GM19035 (cell line): ENCODE measurements at regions not wholly inside any gene's neighbourhood (a gene's known extent, or its start where the extent isn't known, plus 50 kb on each side); places are given as distances from the start of the nearest gene placed in this dataset.

Experiments
- ATAC-seq: cut with Tn5 transposase; IDR thresholded peaks from one replicate; pipeline ENCODE4 v1.9.1; 2021; ENCODE audit not compliant: unreplicated experiment

GRCh38 chr5:89758146-89758545, 651.4 kb downstream of the CETN3 start:
- ATAC-seq, result no peak

GRCh38 chr5:89756955-89757354, 652.6 kb downstream of the CETN3 start:
- no peak for ATAC-seq

DNA sequence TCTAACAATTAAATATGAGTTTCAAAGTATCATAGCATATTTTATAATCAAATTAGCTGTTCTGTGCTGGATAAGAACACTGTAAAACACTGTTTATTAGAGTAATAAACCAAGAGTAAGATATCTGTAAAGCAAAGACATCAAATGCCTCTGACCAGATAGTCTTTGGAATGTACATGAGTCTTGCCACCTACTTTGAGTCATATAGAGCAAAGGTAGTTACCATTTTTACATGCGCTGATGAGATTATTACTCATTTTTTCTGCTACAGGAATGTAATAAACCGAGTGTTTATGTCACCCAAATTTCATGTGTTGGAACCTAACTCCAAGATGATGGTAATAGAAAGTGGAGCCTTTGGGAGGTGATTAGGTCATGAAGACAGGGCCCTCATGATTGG, 654.5 kb downstream of the CETN3 start:
- no peak for ATAC-seq

DNA sequence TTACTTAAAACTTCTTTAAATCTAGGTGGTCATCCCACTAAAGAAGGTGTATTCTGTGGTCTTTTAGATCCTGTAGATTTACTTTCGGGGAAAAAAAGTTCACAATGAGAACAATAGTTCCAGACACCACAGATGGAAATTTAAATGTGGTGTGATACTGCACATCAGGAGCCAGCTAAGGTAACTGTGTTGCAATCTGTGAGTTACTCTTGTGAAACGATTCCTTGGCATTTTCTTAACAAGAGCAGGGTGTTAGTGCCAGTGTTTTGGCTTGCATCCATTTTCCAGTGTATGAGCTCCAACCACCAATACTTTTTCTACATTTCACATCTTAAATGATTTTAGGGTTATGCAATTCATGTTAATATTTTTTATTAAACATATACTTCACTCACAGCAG, 674.5 kb downstream of the CETN3 start:
- ATAC-seq, result no peak

DNA sequence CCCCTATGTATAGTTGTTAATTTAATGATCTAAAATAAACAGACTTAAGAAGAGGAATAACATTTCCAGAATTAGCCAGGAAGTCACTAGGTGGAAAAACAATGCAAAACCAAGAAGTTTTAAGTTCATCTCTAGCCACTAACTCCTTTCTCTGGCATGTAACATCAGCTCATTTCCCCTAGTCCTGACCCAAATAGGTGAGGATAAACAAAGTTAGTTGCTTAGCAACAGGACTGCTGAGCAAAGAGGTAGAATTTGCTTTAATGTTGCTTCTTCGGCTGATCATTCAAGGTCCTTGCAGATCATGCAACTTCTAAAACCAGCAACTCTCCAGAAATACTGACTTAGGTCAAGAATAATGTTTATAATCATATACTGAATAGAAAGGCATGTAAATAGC, 675.8 kb downstream of the CETN3 start:
- no peak for ATAC-seq

DNA sequence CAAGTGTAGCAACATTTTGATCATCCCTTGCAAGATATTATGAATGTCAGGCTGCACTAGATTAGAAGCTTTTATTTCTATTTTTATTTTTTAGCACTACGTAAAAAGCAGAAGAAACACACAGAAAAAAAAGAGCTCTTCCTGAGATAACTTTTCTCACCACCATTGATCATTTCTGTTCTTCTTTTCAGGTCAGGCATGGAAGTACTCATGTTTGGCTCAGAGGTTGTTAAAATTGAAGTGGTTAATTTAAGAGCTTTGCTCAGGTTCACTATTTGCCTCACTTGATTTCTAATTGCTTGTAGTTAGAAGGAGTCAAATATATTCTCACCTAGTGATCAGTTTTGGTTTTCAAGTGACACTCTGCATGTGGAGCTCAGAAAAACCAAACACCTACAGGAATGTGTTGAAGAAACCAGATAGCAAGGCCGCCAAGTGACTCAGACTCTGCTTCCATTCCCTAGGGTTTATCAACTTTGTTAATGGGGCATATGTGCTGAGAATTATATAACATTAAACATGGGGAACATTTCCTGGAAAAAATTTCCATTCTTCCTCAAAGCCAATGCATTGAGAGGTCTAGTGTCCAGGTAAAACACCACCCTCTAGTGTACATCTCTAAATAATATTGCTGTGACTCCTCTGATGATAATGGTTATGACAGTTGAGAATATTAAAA, 679.8 kb downstream of the CETN3 start:
- peak; percentile 47 for ATAC-seq

DNA sequence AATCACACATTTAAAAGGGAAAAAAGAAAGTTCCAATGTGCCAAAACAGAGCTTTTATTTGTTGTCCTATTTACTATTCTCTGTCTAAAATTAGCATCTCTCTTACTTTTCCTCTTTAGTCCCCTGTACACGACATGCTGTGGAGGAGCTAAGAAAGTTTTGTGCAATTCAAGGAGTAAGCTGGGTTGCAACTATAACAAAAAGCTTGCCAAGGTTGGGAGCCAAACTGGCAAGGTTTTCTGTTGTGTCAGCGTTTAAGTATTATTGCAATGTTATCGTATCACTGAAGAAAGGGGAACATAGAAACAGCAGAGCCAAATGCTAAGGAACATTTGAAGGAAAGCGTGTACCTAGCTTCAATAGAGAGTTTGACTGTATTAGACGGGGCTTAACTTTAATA, 680.8 kb downstream of the CETN3 start:
- no peak for ATAC-seq

DNA sequence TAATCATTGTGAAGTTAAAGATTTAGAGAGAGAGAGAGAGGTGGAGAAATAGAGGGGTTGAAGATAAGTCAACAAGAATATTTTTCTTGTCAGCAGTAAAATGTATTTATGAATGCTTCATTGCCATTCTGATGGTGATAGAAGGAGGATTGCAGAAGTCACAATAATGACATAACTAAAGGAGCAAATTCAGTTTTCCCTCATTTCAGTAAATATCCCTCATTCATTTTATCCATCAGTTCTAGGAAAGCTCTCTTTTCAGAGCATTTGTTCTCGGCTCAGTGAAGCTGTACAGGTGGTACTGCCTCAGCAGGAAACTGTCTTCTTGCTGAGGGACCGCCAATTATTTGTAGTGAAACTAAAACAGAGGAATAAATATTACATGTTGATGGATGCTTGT, 681.4 kb downstream of the CETN3 start:
- ATAC-seq, result no peak

DNA sequence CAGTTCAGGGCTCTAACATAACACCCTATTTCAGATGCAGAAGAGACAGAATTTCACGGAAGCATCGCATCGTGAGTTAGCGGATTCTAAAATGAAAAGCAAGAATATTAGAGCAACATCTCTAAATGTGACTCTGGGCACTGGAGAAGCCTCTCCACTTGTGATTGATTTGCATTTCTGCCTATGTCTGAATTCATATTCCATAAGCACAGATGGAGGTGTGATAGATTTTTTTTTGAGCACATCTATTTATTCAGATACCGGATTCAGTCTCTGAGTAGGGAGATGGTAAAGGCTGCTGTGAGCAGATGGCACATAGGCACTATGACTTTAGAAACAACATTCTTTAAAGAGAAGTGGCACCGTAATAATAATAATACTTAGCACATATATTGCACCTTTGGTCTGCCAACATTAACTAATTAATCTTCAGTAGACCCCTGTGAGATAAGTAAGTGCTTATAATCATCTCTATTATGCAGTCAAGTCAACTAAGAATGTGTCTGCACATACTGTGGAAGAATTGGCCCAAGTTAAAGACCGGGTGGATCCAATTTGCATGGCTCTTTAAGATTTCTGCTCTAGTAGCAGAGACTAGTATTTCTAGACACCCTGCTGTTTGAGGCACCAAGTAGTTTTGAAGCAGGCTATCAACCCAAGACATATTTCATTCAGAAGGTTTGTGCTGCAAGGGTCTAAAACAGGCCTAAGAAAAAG, 685.0 kb downstream of the CETN3 start:
- no peak for ATAC-seq

DNA sequence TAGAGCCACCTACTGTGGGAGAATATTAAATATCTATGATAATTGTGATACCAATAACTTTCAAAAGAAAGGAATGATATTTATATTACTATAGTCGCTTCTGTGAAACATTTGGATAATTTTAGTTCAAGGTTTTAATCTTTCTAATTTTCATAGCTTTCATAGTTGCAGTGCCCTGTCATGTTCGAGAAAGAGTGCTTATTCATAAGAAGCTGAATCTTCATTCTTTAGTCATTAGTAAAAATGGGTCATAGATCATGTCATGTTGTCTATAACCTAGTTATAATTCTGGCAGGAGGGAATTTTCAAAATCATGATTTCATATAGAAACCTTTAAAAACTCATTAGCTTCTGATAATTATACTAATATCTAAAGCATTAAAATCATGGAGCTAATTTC, 685.6 kb downstream of the CETN3 start:
- ATAC-seq, result no peak

DNA sequence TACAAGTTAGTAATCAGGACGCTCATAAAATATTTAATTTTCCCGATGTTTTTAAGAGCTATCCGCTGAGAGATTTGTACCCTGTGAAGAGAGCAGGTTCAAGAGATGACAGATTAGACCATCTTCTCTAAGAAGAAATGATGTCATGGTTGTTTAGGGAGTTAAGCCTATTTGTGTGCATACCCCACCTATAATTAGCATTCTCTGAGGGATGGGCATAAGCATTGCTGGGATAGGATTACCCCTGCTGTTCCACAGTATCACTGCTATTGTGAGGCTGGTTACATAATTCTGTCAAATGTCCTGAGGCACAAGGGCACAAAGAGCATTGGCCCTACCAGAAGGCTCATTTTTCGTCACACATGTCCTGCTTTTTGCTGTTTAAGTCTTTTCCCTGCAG, 687.0 kb downstream of the CETN3 start:
- ATAC-seq, result no peak

DNA sequence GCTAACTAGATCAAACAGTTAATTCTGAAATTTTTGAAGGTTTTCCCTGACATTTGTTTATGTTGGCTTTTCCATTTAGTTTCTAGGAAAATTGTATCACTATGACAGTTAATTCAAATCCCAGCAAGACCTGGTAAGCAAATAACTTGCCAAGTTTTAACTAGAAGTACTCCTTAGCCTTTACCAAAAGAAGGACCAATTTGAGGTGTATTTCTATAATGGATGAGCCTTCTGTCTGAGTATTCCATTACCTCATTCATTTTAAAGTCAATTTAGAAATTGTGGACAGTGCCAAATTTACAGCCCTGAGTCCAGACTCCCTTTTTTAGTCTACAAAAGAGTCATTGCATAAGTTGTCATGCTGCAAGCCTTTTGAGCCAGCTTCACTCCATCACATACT, 687.6 kb downstream of the CETN3 start:
- ATAC-seq, result no peak

DNA sequence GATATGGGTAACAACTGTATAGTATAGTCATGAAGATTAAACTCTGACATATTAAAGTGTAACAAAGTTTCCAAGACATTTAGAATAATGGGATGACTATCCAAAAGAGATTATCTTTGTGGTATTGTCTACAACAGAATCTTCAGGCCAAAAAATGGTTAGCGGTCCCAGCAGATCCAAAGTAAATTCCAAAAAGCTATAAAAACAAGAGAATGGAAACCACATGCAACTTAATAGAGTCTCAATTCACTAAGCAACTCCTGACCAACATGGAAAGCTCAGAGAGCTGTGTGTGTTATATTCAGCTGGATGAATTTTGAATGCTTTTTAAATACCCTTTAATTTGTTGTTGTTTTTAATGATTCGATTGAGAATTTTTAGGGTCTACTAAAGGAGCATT, 688.2 kb downstream of the CETN3 start:
- ATAC-seq, result no peak

DNA sequence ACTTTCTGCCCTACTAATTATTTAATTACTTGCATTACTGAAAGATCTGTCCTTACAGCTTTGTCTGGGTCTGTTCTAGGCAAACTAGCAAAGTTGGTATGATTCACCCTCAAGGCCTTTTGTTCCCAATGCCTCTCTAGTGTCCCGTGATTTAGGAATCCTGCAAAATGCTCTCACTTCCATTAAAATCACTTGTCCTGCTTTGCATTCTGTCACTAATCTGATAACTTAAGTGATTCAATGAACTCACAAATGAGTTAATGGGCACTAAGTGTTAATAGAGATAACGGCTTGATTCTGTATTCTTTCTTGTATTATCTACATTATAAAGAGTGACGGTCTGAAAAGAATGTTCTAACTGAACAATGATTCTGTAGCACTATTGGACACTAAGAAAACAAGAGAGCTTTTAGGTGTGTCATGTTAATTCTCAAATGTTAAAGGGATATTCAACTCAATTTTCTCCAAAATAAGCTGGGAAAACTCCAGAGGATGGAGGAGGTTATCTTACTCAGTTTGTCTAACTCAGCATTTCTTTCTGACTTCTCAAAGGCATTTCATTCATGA, 697.3 kb downstream of the CETN3 start:
- ATAC-seq, result no peak

- no peak for ATAC-seq
Measured at GRCh38 chr5:89711526-89711925, 698.0 kb downstream of the CETN3 start.

DNA sequence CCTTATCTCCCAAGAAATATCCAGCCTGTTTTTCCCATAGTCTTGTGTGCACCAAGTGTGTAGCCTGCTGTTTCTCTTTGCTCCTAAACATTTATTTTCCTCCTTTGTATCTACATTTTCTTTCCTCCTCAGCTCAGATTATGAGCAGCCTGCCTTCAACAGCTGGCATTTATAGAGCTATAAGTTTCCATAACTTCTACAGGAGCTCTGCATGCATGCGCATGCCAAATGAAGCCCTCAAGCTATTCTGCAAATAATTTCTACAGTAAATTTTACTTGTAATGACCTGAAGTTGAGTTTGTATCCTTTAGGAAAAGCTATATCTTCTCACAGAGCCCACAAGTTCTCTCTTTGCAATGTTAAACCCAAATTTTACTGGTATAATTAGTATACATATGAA, 699.5 kb downstream of the CETN3 start:
- no peak for ATAC-seq

DNA sequence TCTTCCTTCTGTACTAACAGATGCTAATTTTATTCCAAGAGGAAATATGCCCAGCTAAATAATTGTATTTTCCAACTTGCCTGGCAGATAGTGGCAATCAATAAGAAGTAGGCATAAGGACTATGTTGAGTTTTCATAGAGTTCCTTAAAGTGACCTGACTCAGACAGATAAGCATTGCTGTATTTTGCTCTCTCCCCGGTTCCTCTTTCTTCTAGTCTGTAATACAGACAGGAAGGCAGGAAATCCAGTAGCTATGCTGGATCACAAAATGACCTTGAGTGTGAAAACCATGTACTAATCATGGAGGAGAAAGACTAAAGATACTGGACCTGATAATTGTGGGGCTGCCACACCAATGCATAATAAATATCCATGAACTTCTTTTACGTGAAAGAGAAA, 701.7 kb downstream of the CETN3 start:
- ATAC-seq, result no peak

DNA sequence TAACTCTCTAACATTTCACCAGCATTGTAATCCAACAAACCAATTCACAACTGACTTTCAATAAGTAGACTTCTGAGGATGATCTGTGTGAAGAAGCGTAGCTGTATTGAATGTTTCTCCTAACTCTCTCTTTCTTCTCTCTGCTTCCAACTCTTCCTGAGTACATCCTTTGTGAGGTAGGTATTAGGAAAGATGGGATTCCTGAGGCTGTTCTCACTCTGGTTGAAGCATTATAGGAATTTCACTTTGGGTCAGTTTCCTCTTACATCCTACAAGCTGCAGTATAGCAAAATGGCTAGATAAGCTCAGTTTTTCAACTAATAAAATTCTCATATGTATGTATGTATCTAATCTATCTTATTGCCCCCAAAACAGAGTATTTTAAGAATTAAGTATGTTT, 702.8 kb downstream of the CETN3 start:
- ATAC-seq, result no peak

DNA sequence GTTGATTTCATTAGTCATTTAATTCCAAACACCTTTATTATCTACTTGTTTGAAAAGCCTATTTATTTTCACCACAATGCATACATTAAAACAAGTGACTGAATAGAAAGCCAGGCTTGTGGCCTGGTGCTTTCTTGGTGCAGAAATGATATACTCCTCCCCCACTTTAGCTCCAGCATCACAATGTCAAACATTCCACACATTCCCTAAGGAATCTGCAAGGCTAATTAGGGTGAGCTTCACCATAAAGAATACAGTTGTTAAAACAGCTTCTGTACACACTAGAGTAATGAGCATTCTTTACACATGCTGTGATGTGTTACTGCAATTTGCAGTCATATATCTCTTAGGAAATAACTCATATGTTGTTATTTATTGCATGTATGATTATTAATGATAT, 705.7 kb downstream of the CETN3 start:
- no peak for ATAC-seq

DNA sequence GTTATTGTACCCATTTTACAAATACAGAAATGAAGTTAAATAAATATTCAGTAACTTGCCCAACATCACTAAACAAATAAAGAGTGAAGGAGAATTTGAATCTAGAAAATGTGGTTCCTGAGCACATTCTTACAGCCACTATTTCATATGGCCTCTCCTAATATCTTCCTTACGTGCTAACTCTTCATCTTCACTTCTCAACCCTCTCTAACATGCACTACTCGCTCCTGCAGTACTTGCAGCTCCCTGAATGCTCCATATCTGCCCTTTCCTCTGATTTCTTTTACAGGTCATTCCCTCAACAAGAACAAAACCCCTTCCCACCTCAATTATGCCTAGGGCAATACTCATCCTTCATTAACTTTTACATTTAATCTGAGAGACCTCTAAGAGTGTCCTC, 711.5 kb downstream of the CETN3 start:
- ATAC-seq, result no peak

DNA sequence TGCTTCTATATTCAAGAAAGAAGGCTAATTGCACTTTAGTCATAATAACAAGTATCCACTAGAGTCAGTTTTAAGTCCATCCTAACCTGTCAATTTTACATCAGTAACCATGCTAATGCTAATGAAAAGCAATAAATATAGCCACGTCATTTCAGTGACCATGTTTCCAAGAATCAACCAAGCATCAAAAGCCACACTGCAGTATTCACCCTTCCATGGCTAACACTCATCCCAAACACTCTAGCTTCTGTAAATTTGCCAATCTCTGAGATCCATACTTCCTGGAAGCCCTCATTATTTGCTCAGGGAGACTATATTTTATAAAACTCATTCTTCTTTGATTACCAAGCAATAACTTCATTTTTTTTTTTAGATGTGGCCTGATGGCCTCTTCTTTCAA, 712.0 kb downstream of the CETN3 start:
- ATAC-seq, result no peak

- no peak for ATAC-seq
Measured at GRCh38 chr5:89695371-89695770, 714.2 kb downstream of the CETN3 start.
